ENCODE measurements at regions not wholly inside any gene's neighbourhood (a gene's known extent, or its start where the extent isn't known, plus 50 kb on each side); places are given as distances from the start of the nearest gene placed in this dataset.

DNA sequence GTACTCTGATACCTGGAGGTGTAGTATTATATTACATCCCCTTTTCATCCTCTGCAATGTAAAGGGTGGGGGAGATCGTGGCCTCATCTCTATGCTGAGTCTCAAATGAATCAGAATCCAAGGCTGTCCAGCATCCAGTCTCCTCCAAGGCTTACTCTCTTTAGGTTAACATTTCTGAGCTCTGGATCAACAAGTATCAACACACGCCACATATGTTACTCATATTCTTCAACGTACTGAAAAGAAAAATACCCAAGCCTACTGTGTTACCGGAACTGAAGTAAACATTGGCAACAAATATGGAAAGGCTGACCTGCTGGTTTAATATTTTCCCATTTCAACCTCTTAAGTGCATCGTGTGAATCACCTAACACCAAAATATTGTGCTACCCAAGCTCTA, 241.8 kb downstream of the GAS1 start:
- POLR2A ChIA-PET, result no interaction called here

DNA sequence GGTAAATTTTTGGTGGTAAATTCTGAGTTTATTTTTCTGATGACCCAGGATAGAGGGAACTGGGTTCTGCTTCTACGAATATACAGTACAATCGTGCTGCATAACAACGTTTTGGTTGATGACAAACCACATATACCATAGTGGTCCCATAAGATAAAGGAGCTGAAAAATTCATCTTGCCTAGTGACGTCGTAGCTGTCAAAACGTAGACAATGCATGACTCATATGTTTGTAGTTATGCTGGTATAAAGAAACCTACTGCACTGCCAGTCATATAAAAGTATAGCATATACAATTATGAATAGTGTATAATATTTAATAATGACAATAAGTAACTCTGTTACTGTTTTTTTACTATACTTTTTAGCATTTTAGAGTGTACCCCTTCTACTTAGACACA, 244.0 kb downstream of the GAS1 start:
- ChIA-PET CTCF (no interaction called here), POLR2A (no interaction called here)

More for the DNA sequence above, 241.8 kb downstream of the GAS1 start:
- TF ChIP-seq, protein P1, sequence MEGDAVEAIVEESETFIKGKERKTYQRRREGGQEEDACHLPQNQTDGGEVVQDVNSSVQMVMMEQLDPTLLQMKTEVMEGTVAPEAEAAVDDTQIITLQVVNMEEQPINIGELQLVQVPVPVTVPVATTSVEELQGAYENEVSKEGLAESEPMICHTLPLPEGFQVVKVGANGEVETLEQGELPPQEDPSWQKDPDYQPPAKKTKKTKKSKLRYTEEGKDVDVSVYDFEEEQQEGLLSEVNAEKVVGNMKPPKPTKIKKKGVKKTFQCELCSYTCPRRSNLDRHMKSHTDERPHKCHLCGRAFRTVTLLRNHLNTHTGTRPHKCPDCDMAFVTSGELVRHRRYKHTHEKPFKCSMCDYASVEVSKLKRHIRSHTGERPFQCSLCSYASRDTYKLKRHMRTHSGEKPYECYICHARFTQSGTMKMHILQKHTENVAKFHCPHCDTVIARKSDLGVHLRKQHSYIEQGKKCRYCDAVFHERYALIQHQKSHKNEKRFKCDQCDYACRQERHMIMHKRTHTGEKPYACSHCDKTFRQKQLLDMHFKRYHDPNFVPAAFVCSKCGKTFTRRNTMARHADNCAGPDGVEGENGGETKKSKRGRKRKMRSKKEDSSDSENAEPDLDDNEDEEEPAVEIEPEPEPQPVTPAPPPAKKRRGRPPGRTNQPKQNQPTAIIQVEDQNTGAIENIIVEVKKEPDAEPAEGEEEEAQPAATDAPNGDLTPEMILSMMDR (IDR thresholded peaks at IDR 0.05; ENCODE audit: insufficient read depth, low read length, missing control alignments), result no peak
- no peak for DNase-seq (ENCODE audit: low read depth, low spot score)
- no peak overlapping the region for H3K4me3 ChIP-seq (ENCODE audit: low read depth, low read length)
- CTCF ChIA-PET, result interaction anchor here (1.5 kb wide), 1 partner anchor 219 kb away, joined by 5 read pairs; no protein-coding TSS in a partner anchor

DNA sequence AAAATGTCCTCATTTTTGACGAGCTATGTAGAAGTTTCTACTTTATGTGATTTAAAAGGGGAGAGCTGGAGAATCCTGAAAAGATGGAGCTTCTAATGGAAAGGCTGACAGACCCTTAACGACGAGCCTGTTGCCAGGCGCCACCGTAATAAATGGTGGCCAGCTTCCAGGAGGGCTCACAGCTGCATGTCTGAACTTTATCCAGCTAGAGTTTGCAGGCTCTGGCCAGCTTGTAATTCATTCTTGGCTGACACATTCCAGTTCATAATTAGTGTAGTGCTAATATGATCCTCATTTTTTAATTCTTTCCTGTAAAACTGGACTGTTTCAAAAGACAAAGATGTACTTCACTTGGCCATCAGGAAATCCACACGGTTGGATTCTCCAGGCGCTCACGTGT, 246.7 kb downstream of the GAS1 start:
- ChIA-PET CTCF (no interaction called here), POLR2A (interaction anchor here (0.6 kb wide), 1 partner anchor 39 kb away, joined by 3 read pairs; no protein-coding TSS in a partner anchor)
- DNase-seq (ENCODE audit: low read depth, low spot score), result no peak
- TF ChIP-seq, protein P1 (IDR thresholded peaks at IDR 0.05; ENCODE audit: insufficient read depth, low read length, missing control alignments), result no peak
- H3K4me3 ChIP-seq (ENCODE audit: low read depth, low read length), result no peak overlapping the region

More for the DNA sequence above, 244.0 kb downstream of the GAS1 start:
- no peak overlapping the region for H3K4me3 ChIP-seq (ENCODE audit: low read depth, low read length)
- TF ChIP-seq, protein P1 (IDR thresholded peaks at IDR 0.05; ENCODE audit: insufficient read depth, low read length, missing control alignments), result no peak
- DNase-seq (ENCODE audit: low read depth, low spot score), result no peak

DNA sequence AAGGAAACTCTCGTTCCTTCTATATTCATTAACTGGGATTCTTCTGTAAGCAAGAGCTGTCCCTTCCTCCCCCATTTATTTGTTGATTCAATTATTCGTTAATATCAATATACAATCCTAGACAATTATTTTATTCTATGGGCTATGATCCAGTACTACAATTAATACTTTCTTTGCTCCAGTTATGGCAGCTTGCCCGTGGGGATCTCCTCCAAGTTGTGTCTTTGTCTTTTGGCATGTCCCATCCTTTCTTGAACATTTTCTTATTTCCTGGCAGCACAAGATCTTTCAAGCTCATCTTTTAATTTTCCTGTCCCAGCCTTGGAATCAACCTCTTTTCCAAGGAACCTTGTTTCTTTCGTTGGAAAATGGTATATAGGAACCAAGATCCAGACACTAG, 249.3 kb downstream of the GAS1 start:
- TF ChIP-seq, protein P1 (IDR thresholded peaks at IDR 0.05; ENCODE audit: insufficient read depth, low read length, missing control alignments), result no peak
- DNase-seq (ENCODE audit: low read depth, low spot score), result no peak
- CTCF ChIA-PET, result no interaction called here
- H3K4me3 ChIP-seq (ENCODE audit: low read depth, low read length), result no peak overlapping the region
- POLR2A ChIA-PET, result no interaction called here

DNA sequence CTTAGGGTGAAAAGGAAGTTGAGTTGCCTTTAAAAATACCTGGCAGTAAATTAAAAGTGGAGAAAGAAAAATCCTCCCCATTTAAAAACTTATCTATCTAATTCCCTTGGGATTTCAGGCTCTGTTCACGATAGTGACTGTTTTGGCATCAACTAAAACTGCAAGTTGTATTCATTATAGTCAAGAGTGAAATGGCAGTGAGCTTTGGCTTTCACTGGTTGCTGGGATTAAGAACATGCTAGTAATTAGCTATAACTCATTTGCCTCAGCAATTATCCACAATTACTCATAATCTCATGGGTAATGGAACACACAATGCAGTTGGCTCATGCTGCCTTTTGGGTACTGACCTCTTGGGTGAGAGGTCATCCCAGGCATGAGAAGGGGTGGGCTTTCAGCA, 250.1 kb downstream of the GAS1 start:
- DNase-seq (ENCODE audit: low read depth, low spot score), result no peak
- TF ChIP-seq, protein P1 (IDR thresholded peaks at IDR 0.05; ENCODE audit: insufficient read depth, low read length, missing control alignments), result no peak
- CTCF ChIA-PET, result interaction anchor here (1.4 kb wide), 1 partner anchor 60 kb away, joined by 4 read pairs; no protein-coding TSS in a partner anchor
- no peak overlapping the region for H3K4me3 ChIP-seq (ENCODE audit: low read depth, low read length)
- POLR2A ChIA-PET, result no interaction called here

DNA sequence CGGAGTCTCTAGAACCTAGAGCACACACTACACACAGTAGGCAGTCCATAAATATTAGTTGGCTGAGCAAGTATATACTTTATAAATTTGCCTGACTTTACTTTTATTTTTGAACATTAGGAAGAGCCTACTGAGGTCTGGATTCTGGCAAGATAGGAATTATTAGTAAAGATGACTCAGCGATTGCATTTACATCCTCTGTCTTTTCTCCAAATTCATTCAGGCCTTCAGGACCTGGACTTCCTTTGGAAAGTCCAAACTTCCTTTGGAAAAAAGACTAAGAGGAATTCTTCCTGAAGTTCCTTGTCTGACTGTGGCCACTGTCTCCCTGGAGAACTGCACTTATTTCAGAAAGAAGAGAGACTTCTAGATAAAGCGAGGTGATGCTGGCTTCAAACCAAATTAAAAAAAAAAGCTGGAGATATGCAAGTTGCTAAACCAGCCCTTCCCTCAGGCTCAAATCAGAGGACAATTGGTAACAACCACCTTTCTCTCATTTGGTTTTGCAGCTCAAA, 251.3 kb downstream of the GAS1 start:
- H3K4me3 ChIP-seq (ENCODE audit: low read depth, low read length), result no peak overlapping the region
- no peak for DNase-seq (ENCODE audit: low read depth, low spot score)
- TF ChIP-seq, protein P1 (IDR thresholded peaks at IDR 0.05; ENCODE audit: insufficient read depth, low read length, missing control alignments), result no peak
- ChIA-PET CTCF (interaction anchor here (0.6 to 1.4 kb wide), 2 partner anchors 11 to 58 kb away, joined by 3 to 4 read pairs; no protein-coding TSS in a partner anchor), POLR2A (no interaction called here)
